ENCODE measurements at regions not wholly inside any gene's neighbourhood (a gene's known extent, or its start where the extent isn't known, plus 50 kb on each side); places are given as distances from the start of the nearest gene placed in this dataset.

- no peak overlapping the region for H3K14ac ChIP-seq (replicated peaks; ENCODE audit: low read depth, low read length)
- no peak overlapping the region for H2AFZ ChIP-seq (replicated peaks; ENCODE audit: low read length, poor library complexity)
- H4K91ac ChIP-seq (ENCODE audit: insufficient read depth, low read depth, low read length): no peak overlapping the region
- POLR2A ChIA-PET (ENCODE audit: unreplicated experiment): no interaction called here
- no peak overlapping the region for H3K18ac ChIP-seq (ENCODE audit: low read depth, low read length)
- no peak overlapping the region for H3K9ac ChIP-seq (ENCODE audit: low read depth, low read length)
- H3K4me2 ChIP-seq (ENCODE audit: low read depth, low read length): no peak overlapping the region
- CTCF ChIA-PET: no interaction called here
- H3K4ac ChIP-seq (ENCODE audit: low read depth, low read length): no peak overlapping the region
- H3K27ac ChIP-seq (ENCODE audit: insufficient read depth, low read length): no peak overlapping the region
- dilution Hi-C loops (cut with HindIII; ENCODE audit: low sequenced_read_pairs, unreplicated experiment): no loop called here
- DNase-seq (no peak), ATAC-seq (ENCODE audit: low read depth) (no peak; the same call in 1 of the 2 replicates)
- WGBS, 2 experiments (ENCODE audit: extremely low coverage in 2 of 2, insufficient read length in 1 of 2): 80% methylated on average over 1 of the region's 5 CpGs; no CpG with 5 or more reads in 1 of the 2 experiments
- no peaks in the 10 kb centered on the region; the same call in 1 of the 2 replicates for H3K4me1 ChIP-seq (ENCODE audit: control insufficient read depth, insufficient read depth, low read length)
- no peak for TF ChIP-seq CHD1 (IDR thresholded peaks at IDR 0.05; ENCODE audit: low read depth, low read length)
- TF ChIP-seq CTCF (conservative IDR thresholded peaks at IDR 0.05; ENCODE audit: low read depth, low read length): no peak
- TF ChIP-seq FOS (IDR thresholded peaks at IDR 0.05; ENCODE audit: low read depth, low read length): no peak
- TF ChIP-seq RFX5 (IDR thresholded peaks at IDR 0.05; ENCODE audit: low read depth, low read length): no peak
- TF ChIP-seq POLR2A (IDR thresholded peaks at IDR 0.05; ENCODE audit: low read depth, low read length): no peak
- TF ChIP-seq NFE2L2 (IDR thresholded peaks at IDR 0.05; ENCODE audit: low read depth, low read length): no peak
- no peak for TF ChIP-seq MAFK (IDR thresholded peaks at IDR 0.05; ENCODE audit: low read depth, low read length)
- no peak for TF ChIP-seq CEBPB (IDR thresholded peaks at IDR 0.05; ENCODE audit: low read depth, low read length)
- TF ChIP-seq SMC3 (IDR thresholded peaks at IDR 0.05; ENCODE audit: low read depth, low read length): no peak
- TF ChIP-seq MAZ (IDR thresholded peaks at IDR 0.05; ENCODE audit: borderline replicate concordance, low read depth, low read length): no peak
- TF ChIP-seq ELK1 (IDR thresholded peaks at IDR 0.05; ENCODE audit: borderline replicate concordance, low read depth, low read length): no peak
- no peak for TF ChIP-seq MXI1 (IDR thresholded peaks at IDR 0.05; ENCODE audit: borderline replicate concordance, low read depth, low read length)
- no peak for TF ChIP-seq RCOR1 (IDR thresholded peaks at IDR 0.05; ENCODE audit: insufficient replicate concordance, low read length)
- TF ChIP-seq BHLHE40 (IDR thresholded peaks at IDR 0.05; ENCODE audit: low read depth, low read length): no peak
- no peak for TF ChIP-seq RAD21 (IDR thresholded peaks at IDR 0.05; ENCODE audit: low read length)
- TF ChIP-seq USF2 (IDR thresholded peaks at IDR 0.05; ENCODE audit: low read depth, low read length): no peak
- H3K79me1 ChIP-seq (ENCODE audit: low read depth in 1 of 2, low read length in 2 of 2): no peaks in the 10 kb centered on the region; a peak in 1 of 4 replicates
- no TSS peak for BruUV-seq (replicated peaks)
- no peak overlapping the region for H2AK5ac ChIP-seq (ENCODE audit: low read depth, low read length)
- H4K20me1 ChIP-seq (ENCODE audit: insufficient read depth, low read length): no peaks in the 10 kb centered on the region
- intact Hi-C loops (cut with micrococcal nuclease): no loop called here
- 0 out of 2 replicates have a peak, but pooled peaks cover 2% of the 10 kb centered on the region for H3K9me1 ChIP-seq (ENCODE audit: insufficient read depth, low read length)
- H3K36me3 ChIP-seq (ENCODE audit: control insufficient read depth, insufficient read depth, low read length): no peaks in the 10 kb centered on the region
- no peak overlapping the region for H2AK9ac ChIP-seq (replicated peaks; ENCODE audit: low read depth, low read length, poor library complexity)
- no peak overlapping the region for H2BK20ac ChIP-seq (ENCODE audit: low read depth, low read length)
- H3K4me3 ChIP-seq (ENCODE audit: insufficient read depth, low read depth, low read length): no peak overlapping the region
- no peak overlapping the region for H4K5ac ChIP-seq (ENCODE audit: low read depth, low read length)
- no peak overlapping the region for H3K56ac ChIP-seq (ENCODE audit: extremely low read depth, insufficient read depth, low read length)
- H2BK5ac ChIP-seq (ENCODE audit: low read depth, low read length, poor library complexity, severe bottlenecking): no peak overlapping the region
- no peak overlapping the region for H3K23ac ChIP-seq (ENCODE audit: low read depth, low read length)
- no peak overlapping the region for H2BK15ac ChIP-seq (ENCODE audit: low read depth, low read length)
- H3K27me3 ChIP-seq (ENCODE audit: control insufficient read depth, insufficient read depth, low read length): no peaks in the 10 kb centered on the region
- H3K9me3 ChIP-seq (ENCODE audit: control insufficient read depth, insufficient read depth, low read length): no peaks in the 10 kb centered on the region
- H4K8ac ChIP-seq (ENCODE audit: low read depth in 2 of 2, low read length in 2 of 2): no peak overlapping the region
- in situ Hi-C loops (cut with MboI; ENCODE audit: low sequenced_read_pairs): no loop called here
- H2BK120ac ChIP-seq (ENCODE audit: low read depth, low read length): no peak overlapping the region
Measured at GRCh38 chr12:24297516-24297915, 348.0 kb upstream of the SOX5 start.

Data from IMR-90 (cell line).